HG03139 (cell line): ENCODE measurements at regions not wholly inside any gene's neighbourhood (a gene's known extent, or its start where the extent isn't known, plus 50 kb on each side); places are given as distances from the start of the nearest gene placed in this dataset.
"Not testable (repeated sequence)": the region's sequence is repeated elsewhere in the genome, so short reads cannot be mapped to it uniquely, and the experiment has no call there.

Source experiments
- ATAC-seq: cut with Tn5 transposase; IDR thresholded peaks from one replicate; pipeline ENCODE4 v1.9.1; 2021; ENCODE audit not compliant: unreplicated experiment

DNA sequence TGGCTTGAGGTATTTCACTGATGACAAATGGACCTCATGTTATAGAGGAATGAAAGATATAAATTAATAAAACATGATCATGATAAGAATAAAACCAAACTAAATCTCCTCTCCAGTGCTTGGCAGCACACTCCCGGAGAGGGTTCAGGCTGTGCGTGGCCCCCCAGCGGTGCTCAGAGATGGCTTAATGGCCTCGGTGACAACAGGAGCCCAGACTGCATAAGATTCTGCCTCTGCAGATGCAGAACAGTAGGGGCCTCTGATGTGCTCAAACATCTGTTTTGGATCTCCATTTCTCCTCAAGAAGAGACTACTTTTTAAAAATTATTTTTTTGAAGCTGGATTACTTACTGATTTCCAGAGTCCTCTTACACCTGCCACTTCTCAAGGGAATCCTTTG, 67.0 kb upstream of the CHD6 start:
- not testable (repeated sequence) for ATAC-seq

DNA sequence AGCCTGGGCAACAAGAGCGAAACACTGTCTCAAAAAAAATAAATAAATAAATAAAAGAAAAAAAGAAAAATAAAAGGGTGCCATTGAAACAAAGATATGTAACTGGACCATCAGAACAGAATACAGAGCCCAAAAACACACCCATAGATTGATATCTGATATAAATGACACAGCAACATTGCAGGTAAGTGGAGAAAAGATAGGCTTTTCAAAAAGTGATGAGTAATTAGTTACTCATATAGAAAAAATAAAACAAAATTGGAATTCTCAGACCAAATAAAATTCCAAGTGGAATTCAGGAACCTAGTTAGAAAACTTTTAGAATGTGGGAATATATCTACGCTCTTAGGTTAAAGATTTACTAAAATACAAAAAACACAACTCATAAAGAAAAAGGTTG, 60.6 kb upstream of the CHD6 start:
- no peak for ATAC-seq

DNA sequence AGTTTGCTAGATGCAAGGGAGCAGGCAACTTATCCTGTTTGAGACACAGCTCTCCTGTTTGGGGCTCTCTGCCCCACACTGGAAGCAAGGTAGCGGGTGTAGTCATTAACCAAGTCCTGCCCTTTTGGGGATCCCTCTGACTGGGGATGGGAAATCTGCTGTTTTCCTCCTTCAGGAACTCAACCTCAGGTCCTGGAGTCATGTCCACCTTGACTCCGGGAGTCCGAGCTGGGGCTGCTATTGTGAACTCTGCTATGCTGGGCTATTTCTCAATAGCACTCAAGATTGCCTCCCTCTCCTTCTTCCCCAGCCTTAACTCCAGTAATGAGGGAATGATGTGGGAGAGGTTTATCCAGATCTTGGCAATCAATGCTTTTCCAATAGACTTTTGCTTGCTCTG, 54.1 kb upstream of the CHD6 start:
- no peak for ATAC-seq

DNA sequence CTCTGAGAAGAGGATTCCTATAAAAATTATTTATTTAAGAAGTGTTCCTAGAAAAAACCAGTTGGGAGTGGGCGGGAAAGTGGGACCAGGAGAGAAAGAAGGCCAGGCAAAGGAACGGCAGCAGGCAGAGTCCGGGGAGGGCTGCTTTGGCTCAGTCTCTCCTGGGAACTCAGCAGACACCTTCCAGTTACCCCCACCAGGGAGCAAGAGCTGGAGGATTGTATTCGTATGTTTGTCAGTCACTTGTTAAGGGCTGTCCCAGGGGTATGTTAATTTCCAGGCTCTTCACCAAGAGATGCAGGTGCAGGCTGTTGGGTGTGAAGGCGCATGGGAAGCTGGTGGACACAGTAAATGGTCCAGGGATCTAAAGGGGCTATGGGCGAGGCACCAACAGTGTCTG, 53.0 kb upstream of the CHD6 start:
- ATAC-seq = no peak

DNA sequence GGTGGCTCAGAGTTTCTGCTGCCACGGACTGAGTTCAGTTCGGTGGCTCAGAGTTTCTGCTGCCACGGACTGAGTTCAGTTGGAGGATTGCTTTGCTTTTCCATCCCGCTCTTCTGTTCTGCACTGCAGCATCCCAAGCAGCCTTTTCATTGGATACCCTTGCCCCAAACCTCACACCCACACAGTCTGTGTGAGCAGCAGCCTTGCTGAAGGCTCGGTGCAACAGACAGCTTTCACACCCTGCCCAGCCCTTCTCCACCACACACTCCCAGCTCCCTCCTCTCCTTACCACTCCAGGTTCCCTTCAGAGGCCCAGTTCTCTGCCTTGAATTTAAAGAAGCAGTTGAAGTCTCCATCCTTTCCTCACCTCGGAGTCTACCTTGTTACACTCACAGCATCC, 52.5 kb upstream of the CHD6 start:
- ATAC-seq = no peak

DNA sequence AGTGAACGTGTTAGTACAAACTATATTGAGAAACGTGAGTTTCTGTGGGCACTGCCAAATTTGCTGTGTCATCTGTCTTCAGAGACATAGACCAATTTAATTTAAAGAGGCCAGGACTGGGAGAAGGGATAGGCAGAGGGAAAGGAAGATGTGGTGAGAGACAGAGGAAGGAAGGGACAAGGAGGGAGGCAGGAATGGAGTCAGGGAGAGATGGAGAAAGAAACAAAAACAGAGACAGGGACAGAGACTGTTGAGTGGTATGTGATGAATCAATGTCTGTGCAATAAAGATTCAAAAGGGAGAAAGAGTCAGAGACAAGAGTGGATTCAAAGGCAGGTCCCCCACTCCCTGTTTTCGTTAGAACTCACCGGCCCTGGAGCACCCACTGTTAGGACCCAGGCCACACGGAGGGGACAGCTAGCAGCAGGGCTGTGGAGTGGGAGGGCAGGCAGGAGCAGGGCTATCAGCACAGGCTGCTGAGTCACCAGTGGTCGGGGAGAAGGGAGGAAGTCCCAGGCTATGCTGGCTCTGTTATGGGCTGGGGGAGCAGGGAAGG, 51.6 kb upstream of the CHD6 start:
- no peak for ATAC-seq

DNA sequence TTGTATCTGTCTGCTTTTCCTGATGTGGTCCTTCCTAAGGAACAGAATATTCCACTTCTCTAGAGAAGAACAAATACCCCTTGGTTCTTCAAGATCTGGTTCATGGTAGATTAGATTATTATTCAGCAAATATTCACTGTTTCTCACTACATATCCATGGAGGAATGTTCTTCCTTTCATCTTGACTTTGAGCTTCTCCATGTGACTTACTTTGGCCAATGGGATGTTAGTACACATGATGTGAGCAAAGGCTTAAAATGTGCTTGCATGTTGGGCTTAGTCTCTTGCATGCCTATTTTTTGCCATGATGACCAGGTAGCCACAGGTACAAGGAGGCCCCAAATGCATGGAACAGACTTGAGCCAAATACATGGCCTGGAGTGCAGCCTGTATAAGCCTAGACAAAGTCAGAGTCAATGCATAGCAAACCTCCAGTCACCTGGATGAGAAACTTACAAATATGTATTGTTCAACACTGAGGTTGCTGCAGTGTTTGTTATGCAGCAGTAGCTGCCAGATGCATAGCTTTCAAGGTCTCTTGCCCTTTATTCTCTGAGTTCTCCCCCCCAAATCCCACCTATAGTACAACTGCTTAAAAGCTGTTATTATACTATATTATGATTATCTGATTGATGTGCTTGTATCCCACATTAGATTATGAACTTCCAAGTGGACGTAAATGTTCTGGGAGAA, 50.0 kb upstream of the CHD6 start:
- no peak for ATAC-seq
